ENCODE measurements at regions not wholly inside any gene's neighbourhood (a gene's known extent, or its start where the extent isn't known, plus 50 kb on each side); places are given as distances from the start of the nearest gene placed in this dataset.

DNA sequence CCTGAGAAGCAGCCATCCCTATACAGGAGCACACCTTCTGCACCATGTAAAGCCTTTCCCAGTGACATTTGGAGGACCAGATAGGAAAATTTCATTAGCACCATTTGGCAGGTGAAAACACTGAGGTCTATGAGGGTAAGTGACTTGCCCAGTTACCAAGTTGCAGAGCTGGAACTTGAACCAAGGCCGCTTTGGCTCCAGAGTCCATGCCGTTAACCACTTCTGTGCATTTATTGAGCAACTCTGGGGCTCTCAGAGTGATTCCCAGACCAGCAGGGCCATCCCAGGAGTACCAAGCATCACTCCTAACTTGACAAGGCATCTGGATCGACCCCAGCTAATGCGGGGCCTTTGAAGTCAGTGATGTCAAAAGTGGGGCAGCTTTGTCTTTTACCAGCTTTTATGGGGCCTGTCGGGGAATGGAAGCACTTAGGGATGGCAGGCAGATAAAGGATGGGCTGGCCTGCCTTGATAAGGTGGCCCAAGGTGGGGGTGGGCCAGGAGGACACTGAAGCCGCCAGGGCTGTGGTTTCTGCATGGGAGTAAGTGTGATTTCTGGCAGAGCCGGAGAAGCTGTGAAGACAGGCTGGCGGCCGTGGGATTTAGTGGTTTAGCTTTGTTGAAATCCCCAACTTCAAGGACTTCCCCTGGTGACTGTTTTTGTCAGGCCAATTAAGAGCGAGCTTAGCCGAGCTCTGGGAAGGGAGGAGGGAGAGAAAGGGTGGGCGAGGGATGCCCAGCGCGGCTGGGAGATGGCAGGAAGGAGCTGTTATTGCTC is 127.3 kb downstream of the MACROH2A1 start:
- TF ChIP-seq, protein P1, sequence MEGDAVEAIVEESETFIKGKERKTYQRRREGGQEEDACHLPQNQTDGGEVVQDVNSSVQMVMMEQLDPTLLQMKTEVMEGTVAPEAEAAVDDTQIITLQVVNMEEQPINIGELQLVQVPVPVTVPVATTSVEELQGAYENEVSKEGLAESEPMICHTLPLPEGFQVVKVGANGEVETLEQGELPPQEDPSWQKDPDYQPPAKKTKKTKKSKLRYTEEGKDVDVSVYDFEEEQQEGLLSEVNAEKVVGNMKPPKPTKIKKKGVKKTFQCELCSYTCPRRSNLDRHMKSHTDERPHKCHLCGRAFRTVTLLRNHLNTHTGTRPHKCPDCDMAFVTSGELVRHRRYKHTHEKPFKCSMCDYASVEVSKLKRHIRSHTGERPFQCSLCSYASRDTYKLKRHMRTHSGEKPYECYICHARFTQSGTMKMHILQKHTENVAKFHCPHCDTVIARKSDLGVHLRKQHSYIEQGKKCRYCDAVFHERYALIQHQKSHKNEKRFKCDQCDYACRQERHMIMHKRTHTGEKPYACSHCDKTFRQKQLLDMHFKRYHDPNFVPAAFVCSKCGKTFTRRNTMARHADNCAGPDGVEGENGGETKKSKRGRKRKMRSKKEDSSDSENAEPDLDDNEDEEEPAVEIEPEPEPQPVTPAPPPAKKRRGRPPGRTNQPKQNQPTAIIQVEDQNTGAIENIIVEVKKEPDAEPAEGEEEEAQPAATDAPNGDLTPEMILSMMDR (IDR thresholded peaks at IDR 0.05), result no peak
- no peak for TF ChIP-seq EP300 (IDR thresholded peaks at IDR 0.05)
